MM.1S (cell line): ENCODE measurements at regions not wholly inside any gene's neighbourhood (a gene's known extent, or its start where the extent isn't known, plus 50 kb on each side); places are given as distances from the start of the nearest gene placed in this dataset.

ENCODE experiments used
- DNase-seq: peaks from one replicate; pipeline ENCODE4 v3.0.0-alpha.2; 2015
- H2AFZ ChIP-seq: fragments of 300-600 bp; sonication (generic); 2 replicates; pipeline ENCODE4 v1.6.0; 2016; ENCODE audit warnings: antibody characterized with exemption, low read length
- H3F3A ChIP-seq: fragments of 300-600 bp; sonication (generic); 2 replicates; pipeline ENCODE4 v1.6.1; 2016; ENCODE audit warnings: mild to moderate bottlenecking, antibody characterized with exemption, low read length, moderate library complexity, mixed read lengths; ENCODE audit not compliant: insufficient read depth
- H3K27ac ChIP-seq: fragments of 300-600 bp; sonication (generic); 2 replicates; pipeline ENCODE4 v1.5.1; 2016; ENCODE audit warnings: mild to moderate bottlenecking, low read length
- H3K27me3 ChIP-seq: fragments of 300-600 bp; sonication (generic); replicated peaks from 2 replicates; pipeline ENCODE4 v1.6.0; 2016; ENCODE audit warnings: low read length; ENCODE audit not compliant: insufficient read depth
- H3K36me3 ChIP-seq: fragments of 300-600 bp; sonication (generic); replicated peaks from 2 replicates; pipeline ENCODE4 v1.6.1; 2016; ENCODE audit warnings: mild to moderate bottlenecking, low read length, mixed read lengths; ENCODE audit not compliant: insufficient read depth
- H3K4me1 ChIP-seq: fragments of 300-600 bp; sonication (generic); 2 replicates; pipeline ENCODE4 v1.6.1; 2016; ENCODE audit warnings: low read length, mixed read lengths
- H3K4me2 ChIP-seq: fragments of 300-600 bp; sonication (generic); 2 replicates; pipeline ENCODE4 v1.6.0; 2016; ENCODE audit warnings: low read depth, low read length
- H3K4me3 ChIP-seq: fragments of 300-600 bp; sonication (generic); 2 replicates; pipeline ENCODE4 v1.5.1; 2016; ENCODE audit warnings: low read length, mixed read lengths
- H3K79me2 ChIP-seq: fragments of 300-600 bp; sonication (generic); 2 replicates; pipeline ENCODE4 v1.6.1; 2016; ENCODE audit warnings: mixed run types, low read length, mixed read lengths
- H3K9ac ChIP-seq: fragments of 300-600 bp; sonication (generic); 2 replicates; pipeline ENCODE4 v1.6.1; 2016; ENCODE audit warnings: low read length, mixed read lengths
- H3K9me2 ChIP-seq: fragments of 300-600 bp; sonication (generic); replicated peaks from 2 replicates; pipeline ENCODE4 v1.6.1; 2016; ENCODE audit warnings: mild to moderate bottlenecking, low read length, mixed read lengths; ENCODE audit not compliant: insufficient read depth
- H3K9me3 ChIP-seq: fragments of 300-600 bp; sonication (generic); replicated peaks from 2 replicates; pipeline ENCODE4 v1.6.1; 2016; ENCODE audit warnings: mild to moderate bottlenecking, low read length, mixed read lengths; ENCODE audit not compliant: insufficient read depth
- H4K20me1 ChIP-seq: fragments of 300-600 bp; sonication (generic); 2 replicates; pipeline ENCODE4 v1.6.1; 2016; ENCODE audit warnings: mild to moderate bottlenecking, low read length, moderate library complexity, mixed read lengths; ENCODE audit not compliant: insufficient read depth
- EZH2 ChIP-seq: fragments of 300-600 bp; sonication (generic); optimal IDR thresholded peaks from 2 replicates; pipeline ENCODE3; 2017; ENCODE audit warnings: low read depth, mild to moderate bottlenecking, antibody characterized with exemption, low read length, mixed read lengths
- EZH2phosphoT487 ChIP-seq: fragments of 300-600 bp; sonication (generic); IDR thresholded peaks from 2 replicates; pipeline ENCODE4 v1.6.1; 2018; ENCODE audit warnings: antibody characterized with exemption, low read length
- TF ChIP-seq, protein P1 (sequence below): fragments of 300-600 bp; sonication (generic); IDR thresholded peaks from 2 replicates; pipeline ENCODE4 v1.5.1; 2016; ENCODE audit warnings: antibody characterized with exemption, low read length, mixed read lengths

DNA sequence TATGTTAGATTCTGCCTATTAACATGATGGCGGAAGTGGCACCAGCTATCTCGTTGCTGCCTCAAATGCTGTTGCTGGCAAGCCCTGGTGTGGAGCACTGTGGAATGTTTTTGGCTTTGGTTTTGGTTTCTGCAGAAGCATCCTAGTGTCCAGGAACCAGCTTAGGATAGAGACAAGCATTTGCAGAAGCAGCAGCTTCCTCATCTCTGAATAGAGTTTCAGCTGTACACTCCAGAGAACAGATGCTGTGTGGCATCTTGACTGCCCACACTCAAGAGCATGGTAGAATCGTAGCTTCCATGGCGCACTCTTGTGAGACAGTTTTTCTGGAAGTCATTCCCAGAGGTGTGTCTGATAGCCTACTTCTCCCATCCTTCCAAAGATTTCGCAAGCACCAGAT is 145.3 kb upstream of the RXFP2 start:
- Histone ChIP-seq H3K4me3 (no peak overlapping the region), H3K36me3 (no peaks in the 10 kb centered on the region), H3K9me2 (no peaks in the 10 kb centered on the region), H3K79me2 (no peaks in the 10 kb centered on the region), H3F3A (no peaks in the 10 kb centered on the region), H3K9ac (no peak overlapping the region), H3K9me3 (no peaks in the 10 kb centered on the region), H3K4me1 (no peaks in the 10 kb centered on the region), H4K20me1 (no peaks in the 10 kb centered on the region), H2AFZ (no peak overlapping the region), H3K27me3 (no peaks in the 10 kb centered on the region), H3K27ac (no peak overlapping the region), H3K4me2 (no peak overlapping the region)
- DNase-seq: no peak
- TF ChIP-seq EZH2phosphoT487: no peak
- TF ChIP-seq, protein P1, sequence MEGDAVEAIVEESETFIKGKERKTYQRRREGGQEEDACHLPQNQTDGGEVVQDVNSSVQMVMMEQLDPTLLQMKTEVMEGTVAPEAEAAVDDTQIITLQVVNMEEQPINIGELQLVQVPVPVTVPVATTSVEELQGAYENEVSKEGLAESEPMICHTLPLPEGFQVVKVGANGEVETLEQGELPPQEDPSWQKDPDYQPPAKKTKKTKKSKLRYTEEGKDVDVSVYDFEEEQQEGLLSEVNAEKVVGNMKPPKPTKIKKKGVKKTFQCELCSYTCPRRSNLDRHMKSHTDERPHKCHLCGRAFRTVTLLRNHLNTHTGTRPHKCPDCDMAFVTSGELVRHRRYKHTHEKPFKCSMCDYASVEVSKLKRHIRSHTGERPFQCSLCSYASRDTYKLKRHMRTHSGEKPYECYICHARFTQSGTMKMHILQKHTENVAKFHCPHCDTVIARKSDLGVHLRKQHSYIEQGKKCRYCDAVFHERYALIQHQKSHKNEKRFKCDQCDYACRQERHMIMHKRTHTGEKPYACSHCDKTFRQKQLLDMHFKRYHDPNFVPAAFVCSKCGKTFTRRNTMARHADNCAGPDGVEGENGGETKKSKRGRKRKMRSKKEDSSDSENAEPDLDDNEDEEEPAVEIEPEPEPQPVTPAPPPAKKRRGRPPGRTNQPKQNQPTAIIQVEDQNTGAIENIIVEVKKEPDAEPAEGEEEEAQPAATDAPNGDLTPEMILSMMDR: no peak
- TF ChIP-seq EZH2: no peak

DNA sequence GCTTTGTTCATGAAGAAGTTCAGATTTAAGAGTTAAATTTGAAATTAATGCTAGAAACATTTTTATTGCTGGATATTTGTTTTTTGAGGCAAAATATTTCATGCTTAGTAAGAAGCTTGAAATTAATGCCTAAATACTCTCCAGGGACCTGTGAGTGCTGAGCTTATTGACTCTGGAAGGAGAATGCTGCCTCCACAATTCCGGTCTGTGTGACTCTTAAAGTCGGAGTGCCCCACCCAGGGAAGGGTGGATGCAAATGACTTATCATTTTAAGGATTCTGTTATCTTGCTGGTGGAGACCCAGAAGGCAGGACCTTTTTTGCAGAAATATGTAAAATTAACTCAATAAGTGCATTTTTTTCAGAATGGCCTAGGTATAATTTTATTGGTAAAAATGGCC is 143.8 kb upstream of the RXFP2 start:
- H3K27me3 ChIP-seq: no peaks in the 10 kb centered on the region
- TF ChIP-seq EZH2: no peak
- TF ChIP-seq, protein P1: no peak
- no peak for TF ChIP-seq EZH2phosphoT487
- H3K9me2 ChIP-seq: no peaks in the 10 kb centered on the region
- no peaks in the 10 kb centered on the region for H3F3A ChIP-seq
- no peaks in the 10 kb centered on the region for H4K20me1 ChIP-seq
- H3K27ac ChIP-seq: no peak overlapping the region
- H3K4me3 ChIP-seq: no peak overlapping the region
- DNase-seq: no peak
- no peaks in the 10 kb centered on the region for H3K9me3 ChIP-seq
- H3K36me3 ChIP-seq: no peaks in the 10 kb centered on the region
- no peaks in the 10 kb centered on the region for H3K79me2 ChIP-seq
- no peak overlapping the region for H3K9ac ChIP-seq
- no peaks in the 10 kb centered on the region for H3K4me1 ChIP-seq
- H3K4me2 ChIP-seq: no peak overlapping the region
- H2AFZ ChIP-seq: no peak overlapping the region

DNA sequence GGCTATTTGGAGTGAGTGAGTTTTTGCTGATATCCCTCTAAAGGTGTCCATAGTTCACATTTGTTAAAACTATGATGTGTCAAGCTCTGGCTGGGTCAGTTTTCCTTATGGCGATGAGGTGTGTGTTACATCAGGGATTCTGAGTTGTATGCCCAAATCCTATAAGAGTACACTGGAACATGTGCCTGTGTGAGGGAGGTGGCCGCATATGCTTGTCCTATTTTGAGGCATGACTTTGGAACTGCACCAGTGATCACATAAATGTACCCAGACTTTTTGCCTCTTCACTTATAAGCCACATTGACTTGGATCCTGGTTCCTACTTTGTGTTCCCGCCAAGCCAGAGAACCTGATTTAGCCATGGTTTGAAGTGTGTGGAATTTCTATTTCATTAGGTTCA is 140.3 kb upstream of the RXFP2 start:
- H3K4me1 ChIP-seq: no peaks in the 10 kb centered on the region
- H2AFZ ChIP-seq: no peak overlapping the region
- no peaks in the 10 kb centered on the region for H3K9me2 ChIP-seq
- H3K36me3 ChIP-seq: no peaks in the 10 kb centered on the region
- H3F3A ChIP-seq: no peaks in the 10 kb centered on the region
- TF ChIP-seq EZH2phosphoT487: no peak
- no peak for TF ChIP-seq EZH2
- TF ChIP-seq, protein P1: no peak
- no peak overlapping the region for H3K27ac ChIP-seq
- H3K9me3 ChIP-seq: no peaks in the 10 kb centered on the region
- no peak overlapping the region for H3K4me2 ChIP-seq
- H3K4me3 ChIP-seq: no peak overlapping the region
- H3K79me2 ChIP-seq: no peaks in the 10 kb centered on the region
- H3K27me3 ChIP-seq: no peaks in the 10 kb centered on the region
- no peak overlapping the region for H3K9ac ChIP-seq
- H4K20me1 ChIP-seq: no peaks in the 10 kb centered on the region
- DNase-seq: no peak
